DMS114 treated with DMSO at 0.1 percent for 48 hours (cell line): ENCODE measurements at regions not wholly inside any gene's neighbourhood (a gene's known extent, or its start where the extent isn't known, plus 50 kb on each side); places are given as distances from the start of the nearest gene placed in this dataset.

Experiments
- DNase-seq: peaks from one replicate; lab custom pipeline; 2025; ENCODE audit not compliant: unreplicated experiment; lab: John Stamatoyannopoulos, UW

- DNase-seq, result no peak
These were observed 93.6 kb downstream of the PRLHR start for GRCh38 chr10:118501637-118502440.

- DNase-seq, result no peak
These were observed 94.3 kb downstream of the PRLHR start for GRCh38 chr10:118501171-118501570.

- no peak for DNase-seq
These were observed 94.9 kb downstream of the PRLHR start for GRCh38 chr10:118500477-118501104.

DNA sequence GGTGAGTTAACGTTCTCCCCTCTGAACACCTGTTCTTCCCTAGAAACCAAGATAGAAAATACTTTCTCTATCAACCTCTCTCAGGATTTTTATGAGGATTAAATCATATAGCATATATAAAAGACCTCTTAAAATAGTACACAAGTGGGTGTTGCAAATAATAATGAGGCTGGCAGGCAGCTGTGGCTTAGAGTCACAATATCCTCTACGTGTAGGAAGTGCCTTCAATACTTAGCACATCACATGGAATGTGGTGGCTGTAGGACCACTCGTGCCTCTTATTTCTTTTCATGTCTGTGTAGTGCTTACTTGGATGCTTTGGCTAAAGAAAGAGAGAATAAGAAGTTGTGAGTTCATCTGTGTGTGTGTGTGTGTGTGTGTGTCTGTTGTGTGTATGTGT is 96.3 kb downstream of the PRLHR start:
- no peak for DNase-seq

- no peak for DNase-seq
These were observed 96.8 kb downstream of the PRLHR start for GRCh38 chr10:118498623-118499022.

DNA sequence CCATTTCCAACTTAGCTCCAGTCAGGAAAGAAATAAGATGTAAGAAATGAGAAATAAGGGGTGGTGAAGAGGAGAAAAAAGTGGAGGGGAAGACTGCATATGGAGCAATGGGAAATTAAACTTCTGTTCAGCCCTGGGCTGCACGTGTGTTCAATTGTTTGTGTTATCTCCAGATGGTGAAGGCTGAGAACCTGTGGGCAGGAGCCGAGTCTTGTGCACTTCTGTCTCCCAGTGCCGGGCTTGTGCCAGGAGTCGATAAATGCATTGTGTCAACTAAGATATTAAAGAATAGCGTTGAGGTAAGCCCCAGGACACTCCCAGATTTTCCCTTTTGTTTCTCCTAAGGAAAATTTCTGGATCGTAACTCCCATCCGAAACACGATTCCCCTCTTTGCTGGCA is 98.2 kb downstream of the PRLHR start:
- DNase-seq, result no peak

DNA sequence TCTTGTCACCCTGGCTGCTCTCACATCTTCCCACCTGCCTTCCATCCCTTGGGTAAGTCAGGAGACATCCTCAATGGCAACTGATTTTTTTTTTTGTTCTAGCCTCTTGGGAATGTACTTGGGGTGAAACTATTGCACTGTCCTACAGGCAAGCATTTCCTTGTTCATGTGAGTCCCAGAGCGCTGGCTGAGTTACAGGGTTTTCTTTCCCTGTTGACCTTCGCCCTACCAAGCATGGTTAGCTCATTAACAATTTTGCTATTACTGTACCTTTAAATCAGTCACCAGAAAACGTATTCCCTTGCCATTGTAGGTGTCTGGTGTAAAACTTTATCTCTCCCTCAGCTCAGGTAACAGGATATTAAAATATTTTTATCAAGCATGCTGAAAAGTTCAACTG is 98.9 kb downstream of the PRLHR start:
- DNase-seq, result no peak

- no peak for DNase-seq
These were observed 99.9 kb downstream of the PRLHR start for GRCh38 chr10:118495499-118495898.

GRCh38 chr10:118491055-118491454 is 104.4 kb downstream of the PRLHR start:
- DNase-seq, result no peak

GRCh38 chr10:118488710-118489497 is 106.5 kb downstream of the PRLHR start:
- DNase-seq, result no peak

DNA sequence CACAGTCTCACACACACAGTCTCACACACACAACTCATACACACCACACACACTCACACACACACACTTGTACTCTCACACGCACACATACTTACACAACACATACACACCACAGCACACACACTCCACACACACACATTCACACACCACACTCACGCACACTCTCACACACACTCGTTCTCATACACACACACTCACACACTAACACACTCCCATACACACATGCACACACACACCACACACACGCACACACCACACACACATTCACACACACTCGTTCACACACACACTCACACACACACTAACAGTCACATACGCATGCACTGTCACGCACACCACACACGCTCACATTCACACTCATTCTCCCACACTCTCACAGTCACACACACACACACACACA is 109.8 kb downstream of the PRLHR start:
- DNase-seq, result no peak

GRCh38 chr10:118484152-118484871 is 111.1 kb downstream of the PRLHR start:
- DNase-seq, result no peak

GRCh38 chr10:118483496-118483895 is 112.0 kb downstream of the PRLHR start:
- DNase-seq, result no peak

DNA sequence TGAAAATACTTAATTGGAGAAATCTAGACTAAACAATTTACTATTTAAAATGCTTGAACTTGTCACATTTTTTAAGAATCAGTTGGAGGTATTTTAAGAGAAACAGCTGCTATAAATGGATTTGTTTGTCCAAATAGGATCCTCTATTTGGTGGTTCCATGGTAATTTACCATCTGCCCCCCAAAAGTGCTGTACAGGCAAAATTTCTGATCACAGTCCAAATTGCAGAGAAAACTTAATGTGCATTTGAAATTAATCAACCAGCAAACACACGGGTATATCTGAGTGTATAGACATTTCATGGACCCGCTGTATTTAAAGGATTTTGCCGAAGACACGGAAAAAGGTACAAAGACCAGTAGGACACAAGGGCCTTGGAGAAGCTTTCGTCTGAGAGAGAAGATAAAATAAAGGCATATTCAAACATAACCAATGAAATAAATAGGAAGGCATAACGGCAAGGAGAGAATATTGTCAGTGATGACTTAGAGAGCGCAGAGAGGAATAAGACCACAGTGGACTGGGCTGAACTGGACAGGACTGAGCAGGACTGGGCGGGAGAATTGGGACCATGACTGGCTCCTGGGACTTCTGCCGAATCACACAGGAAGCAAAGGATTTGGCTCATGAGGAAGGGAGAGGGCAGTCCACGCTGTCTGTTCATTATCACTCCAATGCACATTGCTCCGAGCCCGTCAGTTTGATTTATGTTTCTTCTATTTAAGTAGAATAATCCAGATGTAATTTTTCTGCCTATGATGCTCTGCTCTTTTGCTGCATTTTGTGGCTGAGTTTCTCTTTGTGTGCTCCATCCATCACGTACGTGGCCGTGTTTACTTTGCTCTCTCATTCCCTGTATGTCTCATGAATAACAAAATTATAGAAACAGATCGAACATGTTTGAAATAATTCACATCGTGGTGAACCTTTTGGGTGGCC is 112.8 kb downstream of the PRLHR start:
- DNase-seq, result no peak

DNA sequence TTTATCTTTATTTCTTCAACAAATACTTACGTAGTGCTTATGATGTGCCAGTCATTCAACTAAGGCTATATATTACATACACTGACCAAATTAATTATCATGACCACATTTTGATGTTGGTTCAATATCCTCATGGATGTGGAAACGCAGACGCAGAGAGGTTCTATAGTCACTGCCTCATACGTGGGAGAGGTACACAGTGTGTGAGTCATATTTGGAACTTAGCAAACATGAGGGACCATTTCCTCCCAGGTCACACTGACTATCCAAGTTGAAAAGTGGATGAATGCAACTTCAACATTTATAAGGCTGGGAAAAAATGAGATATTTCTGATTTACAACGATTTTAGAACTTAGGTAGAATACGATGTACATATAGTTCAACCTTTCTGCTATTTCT is 113.6 kb downstream of the PRLHR start:
- DNase-seq, result no peak

DNA sequence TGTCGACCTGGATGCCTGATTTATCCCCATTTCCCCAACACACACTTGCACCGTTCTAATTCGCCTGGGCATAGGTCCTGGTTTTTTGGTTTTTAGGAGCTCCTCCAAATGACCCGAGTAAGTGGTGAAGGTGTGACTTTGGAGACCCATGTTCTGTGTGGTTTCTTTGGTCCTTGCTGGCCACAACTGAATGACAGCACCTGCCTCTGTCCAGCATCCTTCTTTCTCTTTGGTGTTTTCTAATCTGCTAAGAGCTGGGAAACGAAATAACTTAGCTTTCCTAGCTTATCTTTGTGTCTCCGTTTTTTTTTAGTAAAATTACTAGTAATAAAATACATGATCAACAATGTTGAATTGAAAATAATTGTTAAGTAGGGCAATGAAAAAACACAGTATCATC is 120.2 kb downstream of the PRLHR start:
- DNase-seq, result no peak

DNA sequence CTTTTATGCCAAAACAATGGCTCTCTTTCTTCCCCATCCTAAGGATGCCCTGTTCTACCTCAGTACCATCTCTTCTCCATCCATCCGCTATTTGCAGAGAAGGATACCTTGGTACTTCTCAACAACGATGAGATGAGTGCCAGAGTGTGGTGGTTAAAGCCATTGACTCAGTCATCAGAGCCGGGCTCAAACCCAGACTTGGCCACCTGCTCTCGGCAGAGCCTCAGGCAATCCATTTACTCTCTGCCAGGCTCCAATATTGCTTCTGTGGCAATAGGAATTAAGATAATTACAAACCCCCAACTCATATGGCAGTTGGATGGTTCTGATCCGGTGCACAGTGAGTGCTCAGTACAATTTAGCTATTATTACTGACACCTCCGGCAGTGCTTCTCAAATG is 121.3 kb downstream of the PRLHR start:
- no peak for DNase-seq

DNA sequence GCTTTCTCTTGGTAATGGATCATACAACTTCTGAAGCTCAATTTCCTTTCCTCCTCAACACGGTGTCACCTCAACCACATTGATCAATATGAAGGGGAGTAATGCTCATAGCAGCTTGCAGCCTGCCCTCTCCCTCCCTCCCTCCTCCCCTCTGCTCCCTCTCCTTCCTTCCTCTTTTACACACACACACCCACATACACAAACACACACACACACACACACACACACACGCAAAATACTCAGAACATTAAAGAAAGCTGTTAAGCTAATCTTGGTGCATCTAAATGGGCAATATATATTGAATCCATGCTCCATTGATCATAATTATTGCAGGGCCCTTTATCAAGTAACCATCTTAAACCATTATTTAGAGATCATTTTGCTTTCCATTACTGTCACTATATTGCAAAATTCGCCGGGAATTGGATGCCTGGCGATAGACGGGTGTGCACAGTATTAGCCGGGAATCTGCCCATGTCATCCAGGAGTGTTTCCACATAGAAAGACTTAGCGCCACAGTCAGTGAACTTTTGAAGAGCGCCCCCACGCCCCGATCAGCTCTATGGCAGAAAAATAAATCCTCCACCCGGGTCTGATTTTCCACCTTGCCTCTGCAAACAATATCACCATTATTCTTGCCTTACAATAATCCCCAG is 122.0 kb downstream of the PRLHR start:
- no peak for DNase-seq

- DNase-seq, result no peak
These were observed 122.8 kb downstream of the PRLHR start for GRCh38 chr10:118472415-118473304.
